ENCODE measurements at regions not wholly inside any gene's neighbourhood (a gene's known extent, or its start where the extent isn't known, plus 50 kb on each side); places are given as distances from the start of the nearest gene placed in this dataset.

GRCh38 chr13:31517599-31517998, 221.7 kb upstream of the RXFP2 start (continued):
- no peak for TF ChIP-seq CHD2 (IDR thresholded peaks at IDR 0.05; ENCODE audit: low read length)
- no peak for TF ChIP-seq RXRA (IDR thresholded peaks at IDR 0.05; ENCODE audit: insufficient read depth, low read depth, low read length)
- TF ChIP-seq RFX5 (IDR thresholded peaks at IDR 0.05; ENCODE audit: borderline replicate concordance, low read depth, low read length), result no peak
- TF ChIP-seq NRF1 (IDR thresholded peaks at IDR 0.05; ENCODE audit: low read depth, low read length), result no peak
- no peak for TF ChIP-seq POLR2A (IDR thresholded peaks at IDR 0.05; ENCODE audit: control extremely low read depth in 1 of 2, low read depth in 2 of 2, low read length in 2 of 2)
- TF ChIP-seq JUN (IDR thresholded peaks at IDR 0.05; ENCODE audit: low read depth, low read length), result no peak
- TF ChIP-seq NANOG (IDR thresholded peaks at IDR 0.05; ENCODE audit: insufficient read depth, low read depth, low read length, poor library complexity, severe bottlenecking), result no peak
- TF ChIP-seq SIN3A (conservative IDR thresholded peaks at IDR 0.05 in 1 of 2, IDR thresholded peaks at IDR 0.05 in 1 of 2; ENCODE audit: low read depth in 1 of 2, low read length in 2 of 2), result no peak
